H1 (cell line): ENCODE measurements at regions not wholly inside any gene's neighbourhood (a gene's known extent, or its start where the extent isn't known, plus 50 kb on each side); places are given as distances from the start of the nearest gene placed in this dataset.

Experiments
- CTCF ChIP-seq, 3 experiments: IDR thresholded peaks; 1 replicate in 2 of 3; 2 replicates in 1 of 3; pipeline versions ENCODE4 v1.5.1 to v1.6.1; 2011; ENCODE audit warnings: low read length in 3 of 3, mild to moderate bottlenecking in 3 of 3, inconsistent platforms in 2 of 3, low read depth in 1 of 3, moderate library complexity in 1 of 3; ENCODE audit not compliant: insufficient read depth in 1 of 3; ENCODE audit errors: control extremely low read depth in 1 of 3
- EZH2 ChIP-seq: fragments of 200-600 bp; sonication (generic); IDR thresholded peaks from 2 replicates; pipeline ENCODE4 v1.7.1; 2012; ENCODE audit warnings: low read depth, mild to moderate bottlenecking, moderate library complexity, low read length, inconsistent platforms; ENCODE audit not compliant: severe bottlenecking
- ZNF274 ChIP-seq: IDR thresholded peaks from 2 replicates; pipeline ENCODE4 v1.7.0; 2012; ENCODE audit warnings: low read length, borderline replicate concordance; ENCODE audit errors: extremely low read depth

GRCh38 chr12:88756917-88757316 lies 176.6 kb upstream of the KITLG start:
- TF ChIP-seq EZH2 = no peak
- no peak for TF ChIP-seq CTCF (IDR thresholded peaks at IDR 0.05; ENCODE audit: control extremely low read depth in 1 of 3, insufficient read depth in 1 of 3, low read depth in 1 of 3, low read length in 3 of 3)
- no peak for TF ChIP-seq ZNF274
